UCSD-AML1 (cell line): ENCODE measurements at regions not wholly inside any gene's neighbourhood (a gene's known extent, or its start where the extent isn't known, plus 50 kb on each side); places are given as distances from the start of the nearest gene placed in this dataset.
"Not testable (repeated sequence)": the region's sequence is repeated elsewhere in the genome, so short reads cannot be mapped to it uniquely, and the experiment has no call there.

Source experiments
- DNase-seq: peaks from one replicate; lab custom pipeline; 2025; ENCODE audit not compliant: unreplicated experiment; lab: John Stamatoyannopoulos, UW

DNA sequence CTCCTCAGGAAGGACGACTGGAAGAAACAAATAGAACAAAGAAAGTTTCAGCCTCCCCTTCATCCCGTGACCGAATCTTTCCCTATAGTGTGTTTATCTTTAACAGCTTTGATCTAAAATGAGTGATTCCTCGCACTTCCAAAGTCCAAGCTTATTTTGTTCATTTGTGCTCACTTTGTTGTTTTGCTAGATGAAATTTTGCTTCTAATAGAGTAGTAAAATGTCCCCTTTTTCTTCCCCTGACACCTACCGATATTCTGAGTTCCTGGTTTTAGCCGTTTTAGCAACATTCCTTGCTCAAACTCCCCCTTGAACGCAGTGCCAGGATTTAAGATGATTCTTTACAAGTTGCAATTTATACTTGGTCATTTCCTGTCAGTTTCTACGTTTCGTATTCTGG is 204.2 kb downstream of the FGF9 start:
- no peak for DNase-seq

DNA sequence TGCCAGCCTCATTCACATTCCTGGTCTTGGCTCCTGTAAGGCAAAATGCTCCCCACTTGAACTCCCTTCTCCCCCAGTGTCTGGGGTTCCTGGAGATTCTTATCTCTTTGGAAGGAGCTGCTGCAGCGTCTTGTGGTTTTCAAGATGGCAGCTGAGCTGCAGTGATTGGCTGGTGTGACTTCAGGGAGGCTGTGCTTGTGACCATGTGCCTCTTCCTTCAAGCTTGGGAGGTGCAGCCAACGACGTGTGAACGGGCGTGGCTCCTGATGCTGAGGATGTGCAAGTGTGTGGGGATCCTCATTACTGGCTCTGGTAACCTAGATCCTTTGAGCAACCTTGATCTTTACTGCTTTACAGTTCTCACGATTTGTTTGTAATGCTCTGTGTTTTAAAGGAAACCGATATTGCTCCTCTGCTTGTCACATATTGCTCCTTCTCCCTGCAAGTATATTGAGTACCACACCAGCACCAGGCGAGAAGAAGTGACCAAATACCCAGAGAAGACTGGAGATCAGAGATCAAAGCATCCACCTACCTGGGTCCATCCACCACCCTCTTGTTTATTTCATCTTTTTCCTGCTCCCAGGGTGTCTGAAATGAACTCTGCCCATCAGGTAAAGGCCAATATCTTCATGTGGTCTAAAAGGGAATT is 208.5 kb downstream of the FGF9 start:
- DNase-seq = no peak

DNA sequence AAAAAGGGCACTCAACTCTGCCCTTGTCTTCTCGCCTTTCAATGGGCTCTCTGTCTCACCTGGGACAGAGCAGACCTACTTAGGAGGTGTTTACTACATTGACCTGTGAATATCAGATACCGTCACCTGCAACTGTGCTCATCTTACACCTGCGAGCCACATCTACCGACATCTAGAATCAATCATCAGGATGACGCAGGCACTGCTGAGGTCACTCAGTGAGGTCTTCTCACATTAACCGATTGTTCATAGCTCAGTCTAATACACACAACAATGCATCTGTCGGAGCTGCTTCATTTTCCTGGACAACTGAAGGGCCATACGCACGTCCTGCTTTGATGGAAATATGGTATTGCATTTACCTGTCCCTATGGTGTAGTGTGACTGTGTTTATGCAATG is 211.9 kb downstream of the FGF9 start:
- DNase-seq = no peak

DNA sequence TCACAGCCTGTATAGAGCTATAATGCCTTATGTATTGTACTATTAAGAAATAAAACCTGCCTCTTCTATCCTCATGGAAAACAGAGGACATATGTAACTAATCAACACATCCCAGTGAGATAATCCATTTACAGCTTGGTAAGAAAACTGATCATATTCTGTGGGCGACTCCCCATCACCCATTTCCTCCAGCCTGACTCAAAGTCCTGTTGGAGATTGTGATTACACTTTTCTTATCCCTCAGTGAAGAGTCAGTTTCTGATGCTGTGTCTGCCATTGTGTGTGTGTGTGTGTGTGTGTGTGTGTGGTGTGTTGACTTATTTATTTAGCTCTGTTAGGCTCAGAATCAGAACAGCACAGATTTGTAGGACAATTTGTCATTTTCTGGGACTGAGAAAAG is 212.8 kb downstream of the FGF9 start:
- no peak for DNase-seq

GRCh38 chr13:21884299-21884909 is 213.5 kb downstream of the FGF9 start:
- no peak for DNase-seq

DNA sequence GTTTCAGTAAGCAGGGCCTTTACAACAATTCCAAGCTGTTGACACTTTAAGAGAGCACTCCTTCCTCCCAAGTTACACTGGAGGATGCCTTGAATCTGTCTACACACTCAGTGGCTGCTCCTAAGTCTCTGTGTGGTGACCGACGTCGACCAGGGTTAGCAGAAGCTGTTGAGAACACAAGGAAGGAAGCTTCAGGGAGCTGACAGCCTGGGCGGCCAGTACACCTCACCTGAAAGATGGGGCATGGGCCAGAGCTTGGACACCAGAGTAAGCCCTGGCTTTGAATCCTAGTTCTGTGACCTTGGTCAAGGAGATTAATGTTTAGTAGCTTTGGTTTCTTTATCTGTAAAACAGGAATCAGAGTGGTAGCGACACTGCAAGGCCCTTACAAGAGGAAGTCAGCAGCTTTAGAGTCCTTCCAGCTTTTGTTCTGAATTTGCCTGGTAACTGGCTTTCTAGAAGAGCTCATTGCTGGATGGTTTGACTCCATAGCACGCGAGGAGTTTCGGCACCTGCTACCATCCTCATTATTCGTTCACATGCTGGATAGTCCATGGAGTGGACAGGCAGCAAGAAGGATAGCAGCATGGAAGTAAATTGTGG is 214.2 kb downstream of the FGF9 start:
- DNase-seq = no peak

- no peak for DNase-seq
These were observed 214.9 kb downstream of the FGF9 start for GRCh38 chr13:21885714-21886224.

GRCh38 chr13:21889651-21890050 is 218.8 kb downstream of the FGF9 start:
- DNase-seq = no peak

DNA sequence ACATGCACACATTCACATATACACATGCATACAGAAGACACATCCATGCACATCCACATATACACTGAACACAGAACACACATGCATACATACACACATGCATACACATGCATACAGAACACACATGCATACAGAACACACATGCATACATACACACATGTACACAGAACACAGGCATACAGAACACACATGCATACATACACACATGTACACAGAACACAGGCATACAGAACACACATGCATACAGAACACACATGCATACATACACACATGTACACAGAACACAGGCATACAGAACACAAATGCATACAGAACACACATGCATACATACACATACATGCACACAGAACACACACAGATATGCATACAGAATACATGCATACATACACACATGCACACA is 219.3 kb downstream of the FGF9 start:
- not testable (repeated sequence) for DNase-seq

GRCh38 chr13:21894091-21894490 is 223.2 kb downstream of the FGF9 start:
- no peak for DNase-seq

- no peak for DNase-seq
These were observed 224.1 kb downstream of the FGF9 start for GRCh38 chr13:21894703-21895699.

- DNase-seq = no peak
These were observed 224.9 kb downstream of the FGF9 start for GRCh38 chr13:21895779-21896178.

DNA sequence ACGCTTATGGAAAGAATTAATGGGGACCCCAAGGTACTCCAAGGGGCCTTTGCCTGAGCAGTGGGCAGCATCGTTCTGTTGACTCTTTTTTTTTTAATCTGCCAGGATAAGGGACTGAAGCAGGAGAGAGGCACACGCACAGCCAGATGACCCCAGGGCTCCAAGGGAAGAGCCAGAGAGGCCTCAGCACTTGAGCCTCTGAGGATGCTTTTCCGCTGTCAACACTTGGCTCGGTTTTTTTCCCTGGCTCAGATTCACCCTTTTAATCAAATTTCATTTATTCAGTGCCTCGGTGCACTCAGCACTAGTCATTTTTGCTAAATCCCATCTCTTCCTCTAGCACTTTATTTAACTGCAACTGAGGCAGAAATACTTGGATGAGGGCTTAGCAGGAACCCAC is 226.3 kb downstream of the FGF9 start:
- DNase-seq = no peak

DNA sequence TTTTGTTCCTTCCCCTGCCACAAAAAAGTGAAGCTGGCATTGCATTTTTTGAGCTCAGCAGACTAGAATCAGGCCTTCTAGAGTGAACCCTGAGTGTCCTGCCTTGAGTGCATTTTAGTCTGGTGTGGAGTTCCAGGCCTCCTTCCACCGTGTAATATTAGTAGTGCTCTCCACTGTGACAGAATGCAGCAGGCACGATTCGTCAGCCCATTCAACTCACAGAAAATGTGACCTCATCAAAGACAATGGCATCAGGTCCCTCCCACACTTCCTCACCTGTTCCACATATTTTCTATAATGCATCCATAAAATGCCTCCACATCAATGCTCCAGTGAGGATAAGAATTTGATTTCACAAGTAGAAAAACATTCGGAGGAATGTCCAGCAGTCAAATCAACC is 227.6 kb downstream of the FGF9 start:
- DNase-seq = no peak

DNA sequence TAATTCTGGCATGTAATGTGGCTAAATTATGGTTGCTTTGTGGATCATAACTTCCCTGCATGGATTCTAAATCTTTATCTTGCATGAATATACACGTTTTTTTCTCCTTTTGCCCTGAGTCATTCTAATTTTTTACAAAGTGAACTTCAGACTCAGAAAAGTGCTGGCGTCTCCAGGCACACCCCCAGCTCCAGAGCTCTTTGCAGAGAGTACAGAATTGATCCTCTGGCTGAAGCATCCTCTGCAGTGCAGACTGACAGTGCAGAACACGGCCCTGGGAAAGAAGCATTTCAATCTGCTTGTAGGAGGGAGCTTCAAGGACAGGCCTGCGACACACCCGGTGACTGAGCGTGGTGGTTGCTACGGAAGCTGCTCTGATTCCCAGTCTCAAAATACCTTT is 228.1 kb downstream of the FGF9 start:
- DNase-seq = no peak

DNA sequence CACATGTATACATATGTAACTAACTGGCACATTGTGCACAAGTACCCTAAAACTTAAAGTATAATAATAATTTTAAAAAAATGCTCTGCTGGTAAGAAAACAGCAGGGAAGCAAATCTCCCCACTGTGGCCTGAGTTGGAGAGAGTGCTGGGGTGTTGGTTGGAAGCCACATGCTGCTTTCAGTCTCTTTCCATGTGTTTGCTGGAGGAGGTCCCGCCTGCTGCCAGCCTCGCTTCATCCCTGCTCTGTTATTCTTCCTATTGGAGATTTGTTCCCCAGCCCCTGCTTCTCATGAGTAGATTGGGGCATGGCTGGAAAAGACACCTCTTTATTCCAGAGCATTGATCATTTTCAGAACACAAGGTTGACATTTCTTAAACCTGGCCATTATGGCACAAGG is 230.5 kb downstream of the FGF9 start:
- DNase-seq = no peak

GRCh38 chr13:21901811-21902708 is 231.2 kb downstream of the FGF9 start:
- DNase-seq = no peak

DNA sequence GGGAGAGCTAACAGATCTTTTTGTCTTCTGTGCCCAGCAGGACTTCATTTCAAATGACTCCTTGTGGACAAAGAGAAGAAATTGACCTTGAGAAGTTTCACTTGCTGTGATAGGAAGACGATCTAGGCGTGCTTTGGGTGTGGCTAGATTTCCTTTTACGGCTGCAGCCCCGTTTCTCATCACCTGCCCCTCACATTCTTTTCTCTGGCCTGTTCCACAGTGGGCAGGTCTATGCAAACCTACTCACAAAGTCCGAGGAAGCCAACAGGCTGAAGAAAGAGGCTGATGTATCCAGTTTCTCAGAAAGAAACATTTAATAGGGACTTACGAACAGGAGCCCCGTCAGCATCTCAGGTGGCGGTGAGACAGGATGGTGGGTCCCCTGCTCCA is 231.8 kb downstream of the FGF9 start:
- no peak for DNase-seq

GRCh38 chr13:21905486-21905885 is 234.6 kb downstream of the FGF9 start:
- DNase-seq = no peak

DNA sequence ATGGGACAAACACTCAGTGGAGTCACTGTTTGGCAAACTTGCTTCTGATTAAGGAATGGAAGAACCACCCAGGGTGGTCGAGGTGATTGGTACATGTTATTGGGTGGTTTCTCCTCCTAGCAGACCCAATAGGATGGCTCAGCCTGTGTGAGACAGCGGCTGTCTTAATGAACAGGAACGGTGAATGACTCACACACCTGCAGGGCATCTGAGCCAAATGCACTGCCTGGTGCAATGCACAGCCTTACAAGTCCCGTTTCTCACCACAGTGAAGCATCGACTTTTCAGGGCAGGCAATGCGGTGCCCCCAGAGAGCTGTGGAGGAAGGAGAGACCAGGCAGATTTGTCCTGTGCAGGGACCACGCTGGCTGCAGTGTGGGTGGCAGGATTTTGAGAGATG is 238.5 kb downstream of the FGF9 start:
- no peak for DNase-seq
